ENCODE measurements at regions not wholly inside any gene's neighbourhood (a gene's known extent, or its start where the extent isn't known, plus 50 kb on each side); places are given as distances from the start of the nearest gene placed in this dataset.

GRCh38 chr1:223000632-223001031 lies 142.4 kb downstream of the TLR5 start:
- BruUV-seq (replicated peaks) = no TSS peak
- no peak for ATAC-seq (ENCODE audit: low read depth)
- CTCF ChIA-PET = interaction anchor here (0.6 kb wide), 1 partner anchor 69 kb away, joined by 3 read pairs; no protein-coding TSS in a partner anchor

More at GRCh38 chr1:223000632-223001031, 142.4 kb downstream of the TLR5 start:
- Histone ChIP-seq H3K4ac (ENCODE audit: low read depth, low read length) (no peak overlapping the region), H2BK15ac (ENCODE audit: low read depth, low read length) (no peak overlapping the region), H2BK5ac (ENCODE audit: low read depth, low read length, poor library complexity, severe bottlenecking) (no peak overlapping the region), H2BK120ac (ENCODE audit: low read depth, low read length) (no peak overlapping the region), H4K5ac (ENCODE audit: low read depth, low read length) (no peak overlapping the region), H3K9me1 (ENCODE audit: insufficient read depth, low read length) (peaks cover 3% of the 10 kb centered on the region; the same call in 1 of the 2 replicates), H3K14ac (replicated peaks; ENCODE audit: low read depth, low read length) (no peak overlapping the region), H3K27ac (ENCODE audit: insufficient read depth, low read length) (no peak overlapping the region), H2AFZ (replicated peaks; ENCODE audit: low read length, poor library complexity) (no peak overlapping the region), H4K20me1 (ENCODE audit: insufficient read depth, low read length) (no peaks in the 10 kb centered on the region), H3K9me3 (ENCODE audit: control insufficient read depth, insufficient read depth, low read length) (no peaks in the 10 kb centered on the region), H3K18ac (ENCODE audit: low read depth, low read length) (no peak overlapping the region), H3K4me1 (ENCODE audit: control insufficient read depth, insufficient read depth, low read length) (no peaks in the 10 kb centered on the region), H3K79me1 (ENCODE audit: low read depth in 1 of 2, low read length in 2 of 2) (no peaks in the 10 kb centered on the region), H3K56ac (ENCODE audit: extremely low read depth, insufficient read depth, low read length) (no peak overlapping the region), H3K36me3 (ENCODE audit: control insufficient read depth, insufficient read depth, low read length) (peaks cover 6% of the 10 kb centered on the region), H2AK9ac (replicated peaks; ENCODE audit: low read depth, low read length, poor library complexity) (no peak overlapping the region), H3K4me3 (ENCODE audit: insufficient read depth, low read depth, low read length) (no peak overlapping the region), H3K27me3 (ENCODE audit: control insufficient read depth, insufficient read depth, low read length) (no peaks in the 10 kb centered on the region), H2AK5ac (ENCODE audit: low read depth, low read length) (no peak overlapping the region), H3K9ac (ENCODE audit: low read depth, low read length) (no peak overlapping the region), H4K8ac (ENCODE audit: low read depth in 2 of 2, low read length in 2 of 2) (no peak overlapping the region), H2BK20ac (ENCODE audit: low read depth, low read length) (no peak overlapping the region), H4K91ac (ENCODE audit: insufficient read depth, low read depth, low read length) (no peak overlapping the region), H3K4me2 (ENCODE audit: low read depth, low read length) (no peak overlapping the region), H3K23ac (ENCODE audit: low read depth, low read length) (no peak overlapping the region)
- POLR2A ChIA-PET (ENCODE audit: unreplicated experiment) = no interaction called here
- no peak for TF ChIP-seq MAZ (IDR thresholded peaks at IDR 0.05; ENCODE audit: borderline replicate concordance, low read depth, low read length)
- no peak for TF ChIP-seq BHLHE40 (IDR thresholded peaks at IDR 0.05; ENCODE audit: low read depth, low read length)
- no peak for TF ChIP-seq SMC3 (IDR thresholded peaks at IDR 0.05; ENCODE audit: low read depth, low read length)
- no peak for TF ChIP-seq RFX5 (IDR thresholded peaks at IDR 0.05; ENCODE audit: low read depth, low read length)
- no peak for TF ChIP-seq FOS (IDR thresholded peaks at IDR 0.05; ENCODE audit: low read depth, low read length)
- no peak for TF ChIP-seq POLR2A (IDR thresholded peaks at IDR 0.05; ENCODE audit: low read depth, low read length)
- TF ChIP-seq RAD21 (IDR thresholded peaks at IDR 0.05; ENCODE audit: low read length) = no peak
- intact Hi-C loops (cut with micrococcal nuclease) = no loop called here
- dilution Hi-C loops (cut with HindIII; ENCODE audit: low sequenced_read_pairs, unreplicated experiment) = no loop called here
- no peak for DNase-seq
- in situ Hi-C loops (cut with MboI; ENCODE audit: low sequenced_read_pairs) = no loop called here
